ENCODE measurements at regions not wholly inside any gene's neighbourhood (a gene's known extent, or its start where the extent isn't known, plus 50 kb on each side); places are given as distances from the start of the nearest gene placed in this dataset.
"Not testable (repeated sequence)": the region's sequence is repeated elsewhere in the genome, so short reads cannot be mapped to it uniquely, and the experiment has no call there.

GRCh38 chr5:167921796-167922195, 369.6 kb upstream of the WWC1 start:
- no peaks in the 10 kb centered on the region for H3K4me1 ChIP-seq (ENCODE audit: control insufficient read depth, insufficient read depth, low read length)
- H3K4me2 ChIP-seq (ENCODE audit: low read length): no peak overlapping the region
- H3K27me3 ChIP-seq (ENCODE audit: control insufficient read depth, insufficient read depth, low read length): no peaks in the 10 kb centered on the region
- no peaks in the 10 kb centered on the region for H3K9me3 ChIP-seq (replicated peaks; ENCODE audit: low read length)
- no peak overlapping the region for H3K9ac ChIP-seq (ENCODE audit: low read depth, low read length)
- no peak overlapping the region for H3K4me3 ChIP-seq (ENCODE audit: low read length)
- H3K36me3 ChIP-seq (ENCODE audit: insufficient read depth, low read length): no peaks in the 10 kb centered on the region

GRCh38 chr5:167923396-167923795, 368.0 kb upstream of the WWC1 start:
- H3K4me1 ChIP-seq (ENCODE audit: control insufficient read depth, insufficient read depth, low read length): no peaks in the 10 kb centered on the region
- H3K36me3 ChIP-seq (ENCODE audit: insufficient read depth, low read length): no peaks in the 10 kb centered on the region
- H3K9me3 ChIP-seq (replicated peaks; ENCODE audit: low read length): no peaks in the 10 kb centered on the region
- no peak overlapping the region for H3K4me2 ChIP-seq (ENCODE audit: low read length)
- H3K9ac ChIP-seq (ENCODE audit: low read depth, low read length): no peak overlapping the region
- no peak overlapping the region for H3K4me3 ChIP-seq (ENCODE audit: low read length)
- H3K27me3 ChIP-seq (ENCODE audit: control insufficient read depth, insufficient read depth, low read length): no peaks in the 10 kb centered on the region

GRCh38 chr5:167929841-167930240, 361.6 kb upstream of the WWC1 start:
- Histone ChIP-seq H3K27me3 (ENCODE audit: control insufficient read depth, insufficient read depth, low read length) (no peaks in the 10 kb centered on the region), H3K9ac (ENCODE audit: low read depth, low read length) (no peak overlapping the region), H3K4me1 (ENCODE audit: control insufficient read depth, insufficient read depth, low read length) (peaks cover 7% of the 10 kb centered on the region), H3K4me2 (ENCODE audit: low read length) (no peak overlapping the region), H3K36me3 (ENCODE audit: insufficient read depth, low read length) (no peaks in the 10 kb centered on the region), H3K4me3 (ENCODE audit: low read length) (no peak overlapping the region), H3K9me3 (replicated peaks; ENCODE audit: low read length) (no peaks in the 10 kb centered on the region)

- Histone ChIP-seq H3K27me3 (ENCODE audit: control insufficient read depth, insufficient read depth, low read length) (no peaks in the 10 kb centered on the region), H3K4me1 (ENCODE audit: control insufficient read depth, insufficient read depth, low read length) (peaks cover 9% of the 10 kb centered on the region), H3K36me3 (ENCODE audit: insufficient read depth, low read length) (no peaks in the 10 kb centered on the region), H3K4me2 (ENCODE audit: low read length) (peak overlapping the region; percentile 59), H3K4me3 (ENCODE audit: low read length) (peak overlapping the region; percentile 18), H3K9me3 (replicated peaks; ENCODE audit: low read length) (no peaks in the 10 kb centered on the region), H3K9ac (ENCODE audit: low read depth, low read length) (peak overlapping the region; percentile 21)
Measured at GRCh38 chr5:167934551-167934971, 356.9 kb upstream of the WWC1 start.

- H3K27me3 ChIP-seq (ENCODE audit: control insufficient read depth, insufficient read depth, low read length): no peaks in the 10 kb centered on the region
- H3K4me3 ChIP-seq (ENCODE audit: low read length): no peak overlapping the region
- peaks cover 9% of the 10 kb centered on the region for H3K4me1 ChIP-seq (ENCODE audit: control insufficient read depth, insufficient read depth, low read length)
- H3K36me3 ChIP-seq (ENCODE audit: insufficient read depth, low read length): no peaks in the 10 kb centered on the region
- H3K9me3 ChIP-seq (replicated peaks; ENCODE audit: low read length): no peaks in the 10 kb centered on the region
- no peak overlapping the region for H3K4me2 ChIP-seq (ENCODE audit: low read length)
- no peak overlapping the region for H3K9ac ChIP-seq (ENCODE audit: low read depth, low read length)
Measured at GRCh38 chr5:167936022-167936421, 355.4 kb upstream of the WWC1 start.

GRCh38 chr5:167936944-167937634, 354.4 kb upstream of the WWC1 start:
- Histone ChIP-seq H3K4me3 (ENCODE audit: low read length) (no peak overlapping the region), H3K9ac (ENCODE audit: low read depth, low read length) (no peak overlapping the region), H3K9me3 (replicated peaks; ENCODE audit: low read length) (no peaks in the 10 kb centered on the region), H3K4me1 (ENCODE audit: control insufficient read depth, insufficient read depth, low read length) (peaks cover 9% of the 10 kb centered on the region), H3K27me3 (ENCODE audit: control insufficient read depth, insufficient read depth, low read length) (no peaks in the 10 kb centered on the region), H3K36me3 (ENCODE audit: insufficient read depth, low read length) (no peaks in the 10 kb centered on the region), H3K4me2 (ENCODE audit: low read length) (no peak overlapping the region)

- H3K9ac ChIP-seq (ENCODE audit: low read depth, low read length): no peak overlapping the region
- no peaks in the 10 kb centered on the region for H3K9me3 ChIP-seq (replicated peaks; ENCODE audit: low read length)
- H3K4me3 ChIP-seq (ENCODE audit: low read length): no peak overlapping the region
- H3K27me3 ChIP-seq (ENCODE audit: control insufficient read depth, insufficient read depth, low read length): no peaks in the 10 kb centered on the region
- no peak overlapping the region for H3K4me2 ChIP-seq (ENCODE audit: low read length)
- no peaks in the 10 kb centered on the region for H3K36me3 ChIP-seq (ENCODE audit: insufficient read depth, low read length)
- H3K4me1 ChIP-seq (ENCODE audit: control insufficient read depth, insufficient read depth, low read length): peaks cover 9% of the 10 kb centered on the region
Measured at GRCh38 chr5:167937635-167937998, 353.8 kb upstream of the WWC1 start.

- Histone ChIP-seq H3K36me3 (ENCODE audit: insufficient read depth, low read length) (no peaks in the 10 kb centered on the region), H3K27me3 (ENCODE audit: control insufficient read depth, insufficient read depth, low read length) (no peaks in the 10 kb centered on the region), H3K4me3 (ENCODE audit: low read length) (no peak overlapping the region), H3K4me1 (ENCODE audit: control insufficient read depth, insufficient read depth, low read length) (peaks cover 7% of the 10 kb centered on the region), H3K9me3 (replicated peaks; ENCODE audit: low read length) (no peaks in the 10 kb centered on the region), H3K4me2 (ENCODE audit: low read length) (no peak overlapping the region), H3K9ac (ENCODE audit: low read depth, low read length) (no peak overlapping the region)
Measured at GRCh38 chr5:167939686-167940085, 351.8 kb upstream of the WWC1 start.

GRCh38 chr5:167940911-167941310, 350.5 kb upstream of the WWC1 start:
- Histone ChIP-seq H3K9ac (ENCODE audit: low read depth, low read length) (no peak overlapping the region), H3K4me3 (ENCODE audit: low read length) (no peak overlapping the region), H3K9me3 (replicated peaks; ENCODE audit: low read length) (no peaks in the 10 kb centered on the region), H3K36me3 (ENCODE audit: insufficient read depth, low read length) (no peaks in the 10 kb centered on the region), H3K4me1 (ENCODE audit: control insufficient read depth, insufficient read depth, low read length) (peaks cover 16% of the 10 kb centered on the region), H3K4me2 (ENCODE audit: low read length) (no peak overlapping the region), H3K27me3 (ENCODE audit: control insufficient read depth, insufficient read depth, low read length) (no peaks in the 10 kb centered on the region)

GRCh38 chr5:167941556-167941955, 349.9 kb upstream of the WWC1 start:
- H3K9ac ChIP-seq (ENCODE audit: low read depth, low read length); H3K27me3 ChIP-seq (ENCODE audit: control insufficient read depth, insufficient read depth, low read length); H3K4me3 ChIP-seq (ENCODE audit: low read length); H3K36me3 ChIP-seq (ENCODE audit: insufficient read depth, low read length); H3K9me3 ChIP-seq (replicated peaks; ENCODE audit: low read length); H3K4me2 ChIP-seq (ENCODE audit: low read length): not testable (repeated sequence)
- H3K4me1 ChIP-seq (ENCODE audit: control insufficient read depth, insufficient read depth, low read length): peaks cover 22% of the 10 kb centered on the region

GRCh38 chr5:167943343-167943742, 348.1 kb upstream of the WWC1 start:
- no peaks in the 10 kb centered on the region for H3K36me3 ChIP-seq (ENCODE audit: insufficient read depth, low read length)
- H3K4me3 ChIP-seq (ENCODE audit: low read length): no peak overlapping the region
- peak overlapping the region; percentile 42 for H3K9ac ChIP-seq (ENCODE audit: low read depth, low read length)
- H3K27me3 ChIP-seq (ENCODE audit: control insufficient read depth, insufficient read depth, low read length): no peaks in the 10 kb centered on the region
- H3K9me3 ChIP-seq (replicated peaks; ENCODE audit: low read length): no peaks in the 10 kb centered on the region
- H3K4me1 ChIP-seq (ENCODE audit: control insufficient read depth, insufficient read depth, low read length): peaks cover 29% of the 10 kb centered on the region
- no peak overlapping the region for H3K4me2 ChIP-seq (ENCODE audit: low read length)

- Histone ChIP-seq H3K9ac (ENCODE audit: low read depth, low read length) (peak overlapping the region; percentile 69), H3K36me3 (ENCODE audit: insufficient read depth, low read length) (no peaks in the 10 kb centered on the region), H3K9me3 (replicated peaks; ENCODE audit: low read length) (no peaks in the 10 kb centered on the region), H3K4me2 (ENCODE audit: low read length) (no peak overlapping the region), H3K4me1 (ENCODE audit: control insufficient read depth, insufficient read depth, low read length) (peaks cover 29% of the 10 kb centered on the region), H3K27me3 (ENCODE audit: control insufficient read depth, insufficient read depth, low read length) (no peaks in the 10 kb centered on the region), H3K4me3 (ENCODE audit: low read length) (no peak overlapping the region)
Measured at GRCh38 chr5:167944121-167944852, 347.2 kb upstream of the WWC1 start.
